H1 (cell line): ENCODE measurements at regions not wholly inside any gene's neighbourhood (a gene's known extent, or its start where the extent isn't known, plus 50 kb on each side); places are given as distances from the start of the nearest gene placed in this dataset.

ENCODE experiments used
- CBX8 ChIP-seq: fragments of 300-800, 300-1000 bp; sonication (generic); IDR thresholded peaks from 2 replicates; pipeline ENCODE4 v1.7.1; 2016; ENCODE audit warnings: low read depth, low read length, borderline replicate concordance
- CHD2 ChIP-seq: IDR thresholded peaks from 2 replicates; pipeline ENCODE4 v1.6.1; 2012; ENCODE audit warnings: low read length, improper control_type of control experiment
- JUND ChIP-seq: IDR thresholded peaks from 2 replicates; pipeline ENCODE4 v1.6.1; 2011; ENCODE audit warnings: mild to moderate bottlenecking, improper control_type of control experiment, low read length
- POLR2A ChIP-seq, 2 experiments: IDR thresholded peaks; 1 replicate in 1 of 2; 2 replicates in 1 of 2; pipeline ENCODE4 v1.6.1; 2011; ENCODE audit warnings: low read depth in 2 of 2, low read length in 2 of 2, mild to moderate bottlenecking in 2 of 2; ENCODE audit errors: control extremely low read depth in 1 of 2
- RXRA ChIP-seq: IDR thresholded peaks from 2 replicates; pipeline ENCODE4 v1.6.1; 2011; ENCODE audit warnings: low read depth, mild to moderate bottlenecking, low read length, moderate library complexity; ENCODE audit not compliant: insufficient read depth
- SP2 ChIP-seq: IDR thresholded peaks from 2 replicates; pipeline ENCODE4 v1.6.1; 2012; ENCODE audit warnings: mild to moderate bottlenecking, low read length, inconsistent platforms
- TF ChIP-seq, protein P1 (sequence below), 3 experiments: IDR thresholded peaks; 1 replicate in 2 of 3; 2 replicates in 1 of 3; pipeline versions ENCODE4 v1.5.1 to v1.6.1; 2011; ENCODE audit warnings: low read length in 3 of 3, mild to moderate bottlenecking in 3 of 3, inconsistent platforms in 2 of 3, low read depth in 1 of 3, moderate library complexity in 1 of 3; ENCODE audit not compliant: insufficient read depth in 1 of 3; ENCODE audit errors: control extremely low read depth in 1 of 3

DNA sequence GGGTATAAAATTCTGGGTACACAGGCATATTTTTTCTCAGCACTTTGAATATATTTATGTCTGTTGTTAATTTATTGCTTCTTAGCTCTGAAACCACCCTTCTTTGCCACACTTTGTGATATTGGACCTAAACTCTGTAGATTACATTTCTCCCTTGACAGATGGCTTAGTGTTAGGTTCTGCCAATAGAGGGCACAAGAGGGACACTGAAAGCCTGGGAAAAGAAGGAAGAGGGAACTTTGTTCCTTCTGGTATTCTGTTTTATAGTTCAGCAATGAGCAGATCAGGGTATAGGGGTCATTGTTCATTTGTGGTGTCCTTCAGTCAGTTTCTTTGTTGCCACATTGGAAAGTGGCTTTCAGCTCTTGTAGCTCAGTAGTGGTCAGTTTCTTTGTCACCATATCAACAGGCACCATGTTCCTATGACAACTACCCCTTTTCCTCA, 423.5 kb upstream of the PROX1 start:
- TF ChIP-seq CBX8 (no peak), SP2 (no peak), POLR2A (IDR thresholded peaks at IDR 0.05; ENCODE audit: control extremely low read depth in 1 of 2, low read depth in 2 of 2, low read length in 2 of 2) (no peak), JUND (no peak), RXRA (no peak), CHD2 (no peak)
- TF ChIP-seq, protein P1, sequence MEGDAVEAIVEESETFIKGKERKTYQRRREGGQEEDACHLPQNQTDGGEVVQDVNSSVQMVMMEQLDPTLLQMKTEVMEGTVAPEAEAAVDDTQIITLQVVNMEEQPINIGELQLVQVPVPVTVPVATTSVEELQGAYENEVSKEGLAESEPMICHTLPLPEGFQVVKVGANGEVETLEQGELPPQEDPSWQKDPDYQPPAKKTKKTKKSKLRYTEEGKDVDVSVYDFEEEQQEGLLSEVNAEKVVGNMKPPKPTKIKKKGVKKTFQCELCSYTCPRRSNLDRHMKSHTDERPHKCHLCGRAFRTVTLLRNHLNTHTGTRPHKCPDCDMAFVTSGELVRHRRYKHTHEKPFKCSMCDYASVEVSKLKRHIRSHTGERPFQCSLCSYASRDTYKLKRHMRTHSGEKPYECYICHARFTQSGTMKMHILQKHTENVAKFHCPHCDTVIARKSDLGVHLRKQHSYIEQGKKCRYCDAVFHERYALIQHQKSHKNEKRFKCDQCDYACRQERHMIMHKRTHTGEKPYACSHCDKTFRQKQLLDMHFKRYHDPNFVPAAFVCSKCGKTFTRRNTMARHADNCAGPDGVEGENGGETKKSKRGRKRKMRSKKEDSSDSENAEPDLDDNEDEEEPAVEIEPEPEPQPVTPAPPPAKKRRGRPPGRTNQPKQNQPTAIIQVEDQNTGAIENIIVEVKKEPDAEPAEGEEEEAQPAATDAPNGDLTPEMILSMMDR (IDR thresholded peaks at IDR 0.05; ENCODE audit: control extremely low read depth in 1 of 3, insufficient read depth in 1 of 3, low read depth in 1 of 3, low read length in 3 of 3): peak in 2 of 3 experiments; percentile 69 to 75; a peak in 3 of 4 replicates
